ENCODE measurements at regions not wholly inside any gene's neighbourhood (a gene's known extent, or its start where the extent isn't known, plus 50 kb on each side); places are given as distances from the start of the nearest gene placed in this dataset.

GRCh38 chr6:164166996-164167395 is 752.5 kb downstream of the QKI start:
- POLR2A ChIA-PET = no interaction called here
- no peak overlapping the region for H3K4me2 ChIP-seq (ENCODE audit: low read depth, low read length)

GRCh38 chr6:164166515-164166914 is 752.0 kb downstream of the QKI start:
- 0% methylated on average over 7 of the region's 7 CpGs for WGBS (ENCODE audit: low lambda C conversion rate)
- DNase-seq (ENCODE audit: low spot score) = no peak
- H3K4me1 ChIP-seq (ENCODE audit: insufficient read depth, low read length) = no peaks in the 10 kb centered on the region
- CTCF ChIA-PET (ENCODE audit: low intra/inter-chr PET ratio, low total read pairs) = no interaction called here
- TF ChIP-seq RORA (CRISPR knock-in tag; IDR thresholded peaks at IDR 0.05) = no peak
- TF ChIP-seq NFIC (IDR thresholded peaks at IDR 0.05; ENCODE audit: low read length) = no peak
- no peak for TF ChIP-seq SSRP1 (CRISPR knock-in tag; IDR thresholded peaks at IDR 0.05)
- TF ChIP-seq ZNF280D (CRISPR knock-in tag; IDR thresholded peaks at IDR 0.05) = no peak
- no peak for TF ChIP-seq ZNF326 (CRISPR knock-in tag; IDR thresholded peaks at IDR 0.05; ENCODE audit: borderline replicate concordance)
- no peak for TF ChIP-seq ZNF749 (CRISPR knock-in tag; IDR thresholded peaks at IDR 0.05; ENCODE audit: borderline replicate concordance)
- TF ChIP-seq PAXIP1 (CRISPR knock-in tag; conservative IDR thresholded peaks at IDR 0.05) = no peak
- TF ChIP-seq ZMAT5 (CRISPR knock-in tag; IDR thresholded peaks at IDR 0.05; ENCODE audit: borderline replicate concordance, low read depth) = no peak
- POLR2A ChIA-PET = no interaction called here
- no peaks in the 10 kb centered on the region for H4K20me1 ChIP-seq (ENCODE audit: insufficient read depth, low read length)
- in situ Hi-C loops (cut with HindIII; ENCODE audit: extremely low pct_ligation_motif_present, low pct_unique_long_range_greater_than_20kb) = no loop called here
- BruUV-seq (replicated peaks) = no TSS peak
- H3K36me3 ChIP-seq (replicated peaks in 1 of 2; ENCODE audit: control insufficient read depth in 1 of 2, insufficient read depth in 2 of 2, low read length in 2 of 2) = no peaks in the 10 kb centered on the region
- no peak overlapping the region for H3K27ac ChIP-seq (ENCODE audit: extremely low read length, insufficient read depth, low read length)
- ATAC-seq = no peak
- intact Hi-C loops (cut with micrococcal nuclease; ENCODE audit: unreplicated experiment) = no loop called here
- H3K79me2 ChIP-seq (ENCODE audit: insufficient read depth, low read length) = no peaks in the 10 kb centered on the region
- H3K9me3 ChIP-seq (ENCODE audit: low read length) = no peaks in the 10 kb centered on the region
- no peak overlapping the region for H2AFZ ChIP-seq (ENCODE audit: low read length)
- H3K9ac ChIP-seq (ENCODE audit: insufficient read depth, low read depth, low read length) = no peak overlapping the region
- H3K27me3 ChIP-seq (ENCODE audit: control insufficient read depth in 1 of 2, insufficient read depth in 2 of 2, low read length in 2 of 2) = no peaks in the 10 kb centered on the region; a peak in 1 of 5 replicates
- no peak overlapping the region for H3K4me3 ChIP-seq (replicated peaks in 1 of 3; ENCODE audit: insufficient read depth in 1 of 3, low read depth in 2 of 3, low read length in 3 of 3)
- no peak for FAIRE-seq
- H3K4me2 ChIP-seq (ENCODE audit: low read depth, low read length) = no peak overlapping the region

More at GRCh38 chr6:164166996-164167395, 752.5 kb downstream of the QKI start:
- intact Hi-C loops (cut with micrococcal nuclease; ENCODE audit: unreplicated experiment) = no loop called here
- TF ChIP-seq ZNF781 (CRISPR knock-in tag; IDR thresholded peaks at IDR 0.05; ENCODE audit: borderline replicate concordance, not compliant biosample characterization) = no peak
- no peak for TF ChIP-seq PCBP1 (IDR thresholded peaks at IDR 0.05; ENCODE audit: borderline replicate concordance, low read depth, low read length)
- WGBS (ENCODE audit: low lambda C conversion rate) = 30% methylated on average over 5 of the region's 5 CpGs
- Histone ChIP-seq H3K27me3 (ENCODE audit: control insufficient read depth in 1 of 2, insufficient read depth in 2 of 2, low read length in 2 of 2) (no peaks in the 10 kb centered on the region; a peak in 1 of 5 replicates), H3K9me3 (ENCODE audit: low read length) (no peaks in the 10 kb centered on the region), H3K27ac (ENCODE audit: extremely low read length, insufficient read depth, low read length) (no peak overlapping the region), H3K9ac (ENCODE audit: insufficient read depth, low read depth, low read length) (no peak overlapping the region), H3K79me2 (ENCODE audit: insufficient read depth, low read length) (no peaks in the 10 kb centered on the region), H4K20me1 (ENCODE audit: insufficient read depth, low read length) (no peaks in the 10 kb centered on the region), H3K36me3 (replicated peaks in 1 of 2; ENCODE audit: control insufficient read depth in 1 of 2, insufficient read depth in 2 of 2, low read length in 2 of 2) (no peaks in the 10 kb centered on the region), H2AFZ (ENCODE audit: low read length) (no peak overlapping the region), H3K4me1 (ENCODE audit: insufficient read depth, low read length) (no peaks in the 10 kb centered on the region), H3K4me3 (replicated peaks in 1 of 3; ENCODE audit: insufficient read depth in 1 of 3, low read depth in 2 of 3, low read length in 3 of 3) (no peak overlapping the region)
- FAIRE-seq = no peak
- DNase-seq (ENCODE audit: low spot score) = no peak
- ATAC-seq = no peak
- in situ Hi-C loops (cut with HindIII; ENCODE audit: extremely low pct_ligation_motif_present, low pct_unique_long_range_greater_than_20kb) = no loop called here
- BruUV-seq (replicated peaks) = no TSS peak
- CTCF ChIA-PET (ENCODE audit: low intra/inter-chr PET ratio, low total read pairs) = no interaction called here

Measured in HepG2 (cell line).